ENCODE measurements at regions not wholly inside any gene's neighbourhood (a gene's known extent, or its start where the extent isn't known, plus 50 kb on each side); places are given as distances from the start of the nearest gene placed in this dataset.

- H3K27ac ChIP-seq = no peak overlapping the region
- TF ChIP-seq CTCF (conservative IDR thresholded peaks at IDR 0.05) = no peak
Measured at GRCh38 chr5:68557162-68557936, 341.8 kb downstream of the PIK3R1 start.

- no peak overlapping the region; the same call in 1 of the 2 replicates for H3K27ac ChIP-seq
- TF ChIP-seq CTCF (conservative IDR thresholded peaks at IDR 0.05) = no peak
Measured at GRCh38 chr5:68562308-68562707, 346.8 kb downstream of the PIK3R1 start.

- no peak overlapping the region for H3K27ac ChIP-seq
Measured at GRCh38 chr5:68565427-68565826, 349.9 kb downstream of the PIK3R1 start.

GRCh38 chr5:68576805-68577204 lies 361.2 kb downstream of the PIK3R1 start:
- no peak for TF ChIP-seq CTCF (conservative IDR thresholded peaks at IDR 0.05)
- H3K27ac ChIP-seq = no peak overlapping the region; the same call in 1 of the 2 replicates

More at GRCh38 chr5:68565427-68565826, 349.9 kb downstream of the PIK3R1 start:
- no peak for TF ChIP-seq CTCF (conservative IDR thresholded peaks at IDR 0.05)

GRCh38 chr5:68582284-68582683 lies 366.7 kb downstream of the PIK3R1 start:
- no peak for TF ChIP-seq CTCF (conservative IDR thresholded peaks at IDR 0.05)
- no peak overlapping the region for H3K27ac ChIP-seq

GRCh38 chr5:68587171-68587570 lies 371.6 kb downstream of the PIK3R1 start:
- no peak for TF ChIP-seq CTCF (conservative IDR thresholded peaks at IDR 0.05)

GRCh38 chr5:68591850-68592249 lies 376.3 kb downstream of the PIK3R1 start:
- H3K27ac ChIP-seq = no peak overlapping the region
- TF ChIP-seq CTCF (conservative IDR thresholded peaks at IDR 0.05) = no peak

More at GRCh38 chr5:68587171-68587570, 371.6 kb downstream of the PIK3R1 start:
- no peak overlapping the region for H3K27ac ChIP-seq
